ENCODE measurements at regions not wholly inside any gene's neighbourhood (a gene's known extent, or its start where the extent isn't known, plus 50 kb on each side); places are given as distances from the start of the nearest gene placed in this dataset.

- no peaks in the 10 kb centered on the region for H4K20me1 ChIP-seq (ENCODE audit: insufficient read depth, low read length)
- H3K36me3 ChIP-seq (ENCODE audit: insufficient read depth, low read length) = no peaks in the 10 kb centered on the region
- no peaks in the 10 kb centered on the region for H3K4me1 Mint-ChIP-seq (ENCODE audit: low read depth, unreplicated experiment)
- H3K9me3 Mint-ChIP-seq (ENCODE audit: unreplicated experiment) = no peaks in the 10 kb centered on the region
- TF ChIP-seq CTCF (IDR thresholded peaks at IDR 0.05; ENCODE audit: insufficient read depth, low read depth, low read length) = no peak
- no peak for TF ChIP-seq EZH2 (IDR thresholded peaks at IDR 0.05; ENCODE audit: insufficient read depth, low read length)
- no peak overlapping the region for H3K27ac Mint-ChIP-seq (ENCODE audit: unreplicated experiment)
- H3K27me3 ChIP-seq (ENCODE audit: insufficient read depth, low read length) = no peaks in the 10 kb centered on the region
- H3K36me3 Mint-ChIP-seq (ENCODE audit: low read depth, unreplicated experiment) = no peaks in the 10 kb centered on the region
- no peak overlapping the region for H3K4me3 ChIP-seq (ENCODE audit: insufficient read depth, low read depth, low read length)
- DNase-seq (ENCODE audit: low read depth) = peak; percentile 94
- peaks cover 13% of the 10 kb centered on the region for H3K4me1 ChIP-seq (ENCODE audit: insufficient read depth, low read length)
- H3K9ac ChIP-seq (ENCODE audit: low read length) = no peak overlapping the region
- H3K27ac ChIP-seq (ENCODE audit: low read depth, low read length) = peak overlapping the region; percentile 26
- H2AFZ ChIP-seq (ENCODE audit: low read depth, low read length) = peak overlapping the region; percentile 70
- H3K27me3 Mint-ChIP-seq (ENCODE audit: low read depth, unreplicated experiment) = peaks cover 2% of the 10 kb centered on the region
- no peak overlapping the region for H3K4me3 Mint-ChIP-seq (ENCODE audit: unreplicated experiment)
- FAIRE-seq = peak; percentile 95
- peak overlapping the region; percentile 75 for H3K4me2 ChIP-seq (ENCODE audit: low read length)
- no peaks in the 10 kb centered on the region for H3K79me2 ChIP-seq (ENCODE audit: insufficient read depth, low read length)
- no peaks in the 10 kb centered on the region for H3K9me3 ChIP-seq (ENCODE audit: insufficient read depth, low read depth, low read length)
Observed at GRCh38 chr5:67648201-67648671, 451.6 kb upstream of the CD180 start.

GRCh38 chr5:67647772-67648171, 451.2 kb upstream of the CD180 start:
- Histone ChIP-seq H3K9me3 (ENCODE audit: insufficient read depth, low read depth, low read length) (no peaks in the 10 kb centered on the region), H3K79me2 (ENCODE audit: insufficient read depth, low read length) (no peaks in the 10 kb centered on the region), H4K20me1 (ENCODE audit: insufficient read depth, low read length) (no peaks in the 10 kb centered on the region), H2AFZ (ENCODE audit: low read depth, low read length) (peak overlapping the region; percentile 70), H3K27ac (ENCODE audit: low read depth, low read length) (no peak overlapping the region), H3K4me3 (ENCODE audit: insufficient read depth, low read depth, low read length) (no peak overlapping the region), H3K36me3 (ENCODE audit: insufficient read depth, low read length) (no peaks in the 10 kb centered on the region), H3K4me1 (ENCODE audit: insufficient read depth, low read length) (peaks cover 13% of the 10 kb centered on the region), H3K27me3 (ENCODE audit: insufficient read depth, low read length) (no peaks in the 10 kb centered on the region), H3K4me2 (ENCODE audit: low read length) (peak overlapping the region; percentile 75), H3K9ac (ENCODE audit: low read length) (no peak overlapping the region)
- peaks cover 2% of the 10 kb centered on the region for H3K27me3 Mint-ChIP-seq (ENCODE audit: low read depth, unreplicated experiment)
- TF ChIP-seq CTCF (IDR thresholded peaks at IDR 0.05; ENCODE audit: insufficient read depth, low read depth, low read length) (no peak), EZH2 (IDR thresholded peaks at IDR 0.05; ENCODE audit: insufficient read depth, low read length) (no peak)
- no peak for DNase-seq (ENCODE audit: low read depth)
- H3K9me3 Mint-ChIP-seq (ENCODE audit: unreplicated experiment) = no peaks in the 10 kb centered on the region
- H3K27ac Mint-ChIP-seq (ENCODE audit: unreplicated experiment) = no peak overlapping the region
- H3K4me1 Mint-ChIP-seq (ENCODE audit: low read depth, unreplicated experiment) = no peaks in the 10 kb centered on the region
- no peak overlapping the region for H3K4me3 Mint-ChIP-seq (ENCODE audit: unreplicated experiment)
- FAIRE-seq = no peak
- no peaks in the 10 kb centered on the region for H3K36me3 Mint-ChIP-seq (ENCODE audit: low read depth, unreplicated experiment)

- Mint-ChIP-seq H3K27me3 (ENCODE audit: low read depth, unreplicated experiment) (peaks cover 2% of the 10 kb centered on the region), H3K9me3 (ENCODE audit: unreplicated experiment) (no peaks in the 10 kb centered on the region), H3K36me3 (ENCODE audit: low read depth, unreplicated experiment) (no peaks in the 10 kb centered on the region), H3K27ac (ENCODE audit: unreplicated experiment) (no peak overlapping the region), H3K4me3 (ENCODE audit: unreplicated experiment) (no peak overlapping the region), H3K4me1 (ENCODE audit: low read depth, unreplicated experiment) (peaks cover 5% of the 10 kb centered on the region)
- FAIRE-seq (no peak), DNase-seq (ENCODE audit: low read depth) (no peak)
- Histone ChIP-seq H3K4me1 (ENCODE audit: insufficient read depth, low read length) (peaks cover 13% of the 10 kb centered on the region), H3K27me3 (ENCODE audit: insufficient read depth, low read length) (no peaks in the 10 kb centered on the region), H3K9ac (ENCODE audit: low read length) (no peak overlapping the region), H3K27ac (ENCODE audit: low read depth, low read length) (no peak overlapping the region), H3K79me2 (ENCODE audit: insufficient read depth, low read length) (no peaks in the 10 kb centered on the region), H3K9me3 (ENCODE audit: insufficient read depth, low read depth, low read length) (no peaks in the 10 kb centered on the region), H3K4me3 (ENCODE audit: insufficient read depth, low read depth, low read length) (no peak overlapping the region), H4K20me1 (ENCODE audit: insufficient read depth, low read length) (no peaks in the 10 kb centered on the region), H3K4me2 (ENCODE audit: low read length) (no peak overlapping the region), H3K36me3 (ENCODE audit: insufficient read depth, low read length) (no peaks in the 10 kb centered on the region), H2AFZ (ENCODE audit: low read depth, low read length) (no peak overlapping the region)
- TF ChIP-seq EZH2 (IDR thresholded peaks at IDR 0.05; ENCODE audit: insufficient read depth, low read length) (no peak), CTCF (IDR thresholded peaks at IDR 0.05; ENCODE audit: insufficient read depth, low read depth, low read length) (no peak)
Observed at GRCh38 chr5:67644221-67644920, 447.8 kb upstream of the CD180 start.

All from astrocyte (in vitro differentiated cells and primary cell).